Endothelial cell of umbilical vein (primary cell): ENCODE measurements at regions not wholly inside any gene's neighbourhood (a gene's known extent, or its start where the extent isn't known, plus 50 kb on each side); places are given as distances from the start of the nearest gene placed in this dataset.

Source experiments
- CTCF ChIP-seq, 2 donors: IDR thresholded peaks; 1 replicate in 1 of 2; 2 replicates in 1 of 2; pipeline ENCODE4 v1.5.1; 2011; ENCODE audit warnings: low read length in 2 of 2, mild to moderate bottlenecking in 2 of 2, moderate library complexity in 2 of 2, control low read depth in 1 of 2, inconsistent platforms in 1 of 2, low read depth in 1 of 2; ENCODE audit not compliant: insufficient read depth in 1 of 2; ENCODE audit errors: extremely low read depth in 1 of 2
- JUN ChIP-seq: IDR thresholded peaks from 2 replicates; pipeline ENCODE4 v1.6.1; 2011; ENCODE audit warnings: borderline replicate concordance, low read depth; ENCODE audit not compliant: insufficient read length, insufficient read depth
- POLR2A ChIP-seq: IDR thresholded peaks from 2 replicates; pipeline ENCODE4 v1.6.1; 2012; ENCODE audit warnings: low read depth, mild to moderate bottlenecking, control low read depth, low read length
- POLR2AphosphoS5 ChIP-seq: IDR thresholded peaks from 2 replicates; pipeline ENCODE4 v1.6.1; 2012; ENCODE audit warnings: low read depth, mild to moderate bottlenecking, control low read depth, low read length, moderate library complexity; ENCODE audit not compliant: insufficient read depth
- TF ChIP-seq, protein P1 (sequence below): IDR thresholded peaks from 2 replicates; pipeline ENCODE4 v1.6.1; 2011; ENCODE audit not compliant: insufficient read depth, insufficient read length

- TF ChIP-seq CTCF (IDR thresholded peaks at IDR 0.05; ENCODE audit: extremely low read depth in 1 of 2, insufficient read depth in 1 of 2, low read depth in 1 of 2, low read length in 2 of 2) (no peak), POLR2AphosphoS5 (no peak), POLR2A (no peak), JUN (no peak)
- TF ChIP-seq, protein P1, sequence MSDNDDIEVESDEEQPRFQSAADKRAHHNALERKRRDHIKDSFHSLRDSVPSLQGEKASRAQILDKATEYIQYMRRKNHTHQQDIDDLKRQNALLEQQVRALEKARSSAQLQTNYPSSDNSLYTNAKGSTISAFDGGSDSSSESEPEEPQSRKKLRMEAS: no peak
These were observed 327.1 kb upstream of the FMN2 start for GRCh38 chr1:239764546-239764945.
